Bone marrow (tissue), 2 donors: ENCODE measurements at regions not wholly inside any gene's neighbourhood (a gene's known extent, or its start where the extent isn't known, plus 50 kb on each side); places are given as distances from the start of the nearest gene placed in this dataset.

Experiments
- DNase-seq, 2 donors: peaks; one replicate each; lab custom pipeline; 2025; lab: John Stamatoyannopoulos, UW

- DNase-seq = no peak
Observed at GRCh38 chr19:33948651-33949335, 152.1 kb downstream of the KCTD15 start.

GRCh38 chr19:33950091-33950750, 153.6 kb downstream of the KCTD15 start:
- DNase-seq = no peak

- DNase-seq = no peak
Observed at GRCh38 chr19:33953023-33953422, 156.4 kb downstream of the KCTD15 start.

- DNase-seq = no peak
Observed at GRCh38 chr19:33953592-33953991, 156.9 kb downstream of the KCTD15 start.

- no peak for DNase-seq
Observed at GRCh38 chr19:33954686-33955085, 158.0 kb downstream of the KCTD15 start.

- DNase-seq = no peak
Observed at GRCh38 chr19:33956941-33957340, 160.3 kb downstream of the KCTD15 start.

GRCh38 chr19:33957804-33958203, 161.1 kb downstream of the KCTD15 start:
- no peak for DNase-seq

GRCh38 chr19:33960566-33960965, 163.9 kb downstream of the KCTD15 start:
- DNase-seq = no peak

- no peak for DNase-seq
Observed at GRCh38 chr19:33962161-33962560, 165.5 kb downstream of the KCTD15 start.

- DNase-seq = no peak
Observed at GRCh38 chr19:33963514-33963913, 166.8 kb downstream of the KCTD15 start.

- DNase-seq = no peak
Observed at GRCh38 chr19:33971073-33971472, 174.4 kb downstream of the KCTD15 start.

- no peak for DNase-seq
Observed at GRCh38 chr19:33977756-33978685, 181.4 kb downstream of the KCTD15 start.

GRCh38 chr19:33982706-33983105, 186.0 kb downstream of the KCTD15 start:
- no peak for DNase-seq

GRCh38 chr19:33988601-33989000, 183.7 kb upstream of the LSM14A start:
- no peak for DNase-seq

GRCh38 chr19:33997690-33998089, 174.6 kb upstream of the LSM14A start:
- no peak for DNase-seq

GRCh38 chr19:33998302-33998701, 174.0 kb upstream of the LSM14A start:
- DNase-seq = no peak

- DNase-seq = no peak
Observed at GRCh38 chr19:33998739-33999345, 173.5 kb upstream of the LSM14A start.

GRCh38 chr19:34017024-34017423, 155.3 kb upstream of the LSM14A start:
- no peak for DNase-seq

- no peak for DNase-seq
Observed at GRCh38 chr19:34017601-34018000, 154.7 kb upstream of the LSM14A start.

GRCh38 chr19:34018546-34018945, 153.8 kb upstream of the LSM14A start:
- no peak for DNase-seq

- DNase-seq = no peak
Observed at GRCh38 chr19:34023381-34023780, 148.9 kb upstream of the LSM14A start.

GRCh38 chr19:34033880-34034279, 138.4 kb upstream of the LSM14A start:
- no peak for DNase-seq
